T-helper 2 cell treated with Interferon-gamma antibody and Interleukin-4, amounts not matched to agents 5 μg/mL and 100 μg/mL, for 36 hours (primary cell): ENCODE measurements at regions not wholly inside any gene's neighbourhood (a gene's known extent, or its start where the extent isn't known, plus 50 kb on each side); places are given as distances from the start of the nearest gene placed in this dataset.
"Not testable (repeated sequence)": the region's sequence is repeated elsewhere in the genome, so short reads cannot be mapped to it uniquely, and the experiment has no call there.

Source experiments
- DNase-seq: peaks from one replicate; pipeline ENCODE4 v3.0.0; 2021; ENCODE audit warnings: low spot score
- H3K27ac Mint-ChIP-seq: one replicate; pipeline ENCODE4 v1.8.0; 2021; ENCODE audit warnings: mild to moderate bottlenecking, mixed read lengths
- H3K27me3 Mint-ChIP-seq: one replicate; pipeline ENCODE4 v1.8.0; 2021; ENCODE audit warnings: low read depth, mixed read lengths
- H3K36me3 Mint-ChIP-seq: one replicate; pipeline ENCODE4 v1.8.0; 2021; ENCODE audit warnings: low read depth, mixed read lengths
- H3K4me1 Mint-ChIP-seq: one replicate; pipeline ENCODE4 v1.8.0; 2021; ENCODE audit warnings: low read depth, mixed read lengths
- H3K4me3 Mint-ChIP-seq: one replicate; pipeline ENCODE4 v1.8.0; 2022; ENCODE audit warnings: mild to moderate bottlenecking, moderate library complexity, mixed read lengths
- H3K9me3 Mint-ChIP-seq: one replicate; pipeline ENCODE4 v1.8.0; 2021; ENCODE audit warnings: mixed read lengths

- Mint-ChIP-seq H3K9me3 (no peaks in the 10 kb centered on the region), H3K27ac (no peak overlapping the region), H3K27me3 (no peaks in the 10 kb centered on the region)
Observed at GRCh38 chr5:130331332-130331731, 427.1 kb downstream of the CHSY3 start.

GRCh38 chr5:130324953-130325671 is 420.8 kb downstream of the CHSY3 start:
- H3K27ac Mint-ChIP-seq = no peak overlapping the region
- peaks cover 10% of the 10 kb centered on the region for H3K9me3 Mint-ChIP-seq
- H3K4me1 Mint-ChIP-seq = no peaks in the 10 kb centered on the region
- no peak overlapping the region for H3K4me3 Mint-ChIP-seq
- no peaks in the 10 kb centered on the region for H3K36me3 Mint-ChIP-seq
- H3K27me3 Mint-ChIP-seq = no peaks in the 10 kb centered on the region
- DNase-seq = no peak

More at GRCh38 chr5:130331332-130331731, 427.1 kb downstream of the CHSY3 start:
- Mint-ChIP-seq H3K4me1 (no peaks in the 10 kb centered on the region), H3K36me3 (no peaks in the 10 kb centered on the region), H3K4me3 (no peak overlapping the region)
- no peak for DNase-seq

GRCh38 chr5:130323804-130324454 is 419.7 kb downstream of the CHSY3 start:
- no peak overlapping the region for H3K27ac Mint-ChIP-seq
- H3K4me3 Mint-ChIP-seq = no peak overlapping the region
- no peak for DNase-seq
- H3K9me3 Mint-ChIP-seq = peaks cover 10% of the 10 kb centered on the region
- no peaks in the 10 kb centered on the region for H3K36me3 Mint-ChIP-seq
- H3K27me3 Mint-ChIP-seq = no peaks in the 10 kb centered on the region
- H3K4me1 Mint-ChIP-seq = no peaks in the 10 kb centered on the region

GRCh38 chr5:130321931-130322330 is 417.7 kb downstream of the CHSY3 start:
- Mint-ChIP-seq H3K4me3 (no peak overlapping the region), H3K36me3 (no peaks in the 10 kb centered on the region), H3K27me3 (no peaks in the 10 kb centered on the region), H3K27ac (no peak overlapping the region), H3K4me1 (no peaks in the 10 kb centered on the region), H3K9me3 (peaks cover 10% of the 10 kb centered on the region)
- no peak for DNase-seq

GRCh38 chr5:130316971-130317680 is 412.9 kb downstream of the CHSY3 start:
- Mint-ChIP-seq H3K4me3 (no peak overlapping the region), H3K27ac (no peak overlapping the region), H3K36me3 (no peaks in the 10 kb centered on the region)

GRCh38 chr5:130295235-130295634 is 391.0 kb downstream of the CHSY3 start:
- H3K27me3 Mint-ChIP-seq = no peaks in the 10 kb centered on the region
- no peak for DNase-seq
- no peaks in the 10 kb centered on the region for H3K9me3 Mint-ChIP-seq
- no peaks in the 10 kb centered on the region for H3K4me1 Mint-ChIP-seq
- H3K36me3 Mint-ChIP-seq = no peaks in the 10 kb centered on the region
- no peak overlapping the region for H3K4me3 Mint-ChIP-seq
- H3K27ac Mint-ChIP-seq = no peak overlapping the region

More at GRCh38 chr5:130316971-130317680, 412.9 kb downstream of the CHSY3 start:
- no peaks in the 10 kb centered on the region for H3K4me1 Mint-ChIP-seq
- peaks cover 8% of the 10 kb centered on the region for H3K9me3 Mint-ChIP-seq
- DNase-seq = no peak
- no peaks in the 10 kb centered on the region for H3K27me3 Mint-ChIP-seq

- not testable (repeated sequence) for H3K36me3 Mint-ChIP-seq, H3K27me3 Mint-ChIP-seq, H3K4me1 Mint-ChIP-seq, H3K27ac Mint-ChIP-seq, H3K4me3 Mint-ChIP-seq, DNase-seq, H3K9me3 Mint-ChIP-seq
Observed at GRCh38 chr5:130294798-130295197, 390.5 kb downstream of the CHSY3 start.

- Mint-ChIP-seq H3K4me1 (no peaks in the 10 kb centered on the region), H3K4me3 (no peak overlapping the region), H3K36me3 (no peaks in the 10 kb centered on the region), H3K27ac (no peak overlapping the region), H3K9me3 (no peaks in the 10 kb centered on the region), H3K27me3 (no peaks in the 10 kb centered on the region)
- no peak for DNase-seq
Observed at GRCh38 chr5:130290219-130290618, 386.0 kb downstream of the CHSY3 start.

- no peaks in the 10 kb centered on the region for H3K9me3 Mint-ChIP-seq
- H3K27me3 Mint-ChIP-seq = no peaks in the 10 kb centered on the region
- no peaks in the 10 kb centered on the region for H3K36me3 Mint-ChIP-seq
- no peak for DNase-seq
- H3K4me1 Mint-ChIP-seq = no peaks in the 10 kb centered on the region
- H3K4me3 Mint-ChIP-seq = no peak overlapping the region
- H3K27ac Mint-ChIP-seq = no peak overlapping the region
Observed at GRCh38 chr5:130289132-130290088, 385.1 kb downstream of the CHSY3 start.

GRCh38 chr5:130287438-130287837 is 383.2 kb downstream of the CHSY3 start:
- H3K27me3 Mint-ChIP-seq = no peaks in the 10 kb centered on the region
- no peaks in the 10 kb centered on the region for H3K9me3 Mint-ChIP-seq
- H3K4me3 Mint-ChIP-seq = no peak overlapping the region
- no peaks in the 10 kb centered on the region for H3K4me1 Mint-ChIP-seq
- H3K36me3 Mint-ChIP-seq = no peaks in the 10 kb centered on the region
- no peak for DNase-seq
- no peak overlapping the region for H3K27ac Mint-ChIP-seq

- H3K9me3 Mint-ChIP-seq = no peaks in the 10 kb centered on the region
- H3K27ac Mint-ChIP-seq = no peak overlapping the region
- H3K4me3 Mint-ChIP-seq = no peak overlapping the region
- H3K27me3 Mint-ChIP-seq = no peaks in the 10 kb centered on the region
- no peaks in the 10 kb centered on the region for H3K4me1 Mint-ChIP-seq
- DNase-seq = no peak
- H3K36me3 Mint-ChIP-seq = no peaks in the 10 kb centered on the region
Observed at GRCh38 chr5:130286971-130287370, 382.7 kb downstream of the CHSY3 start.

- H3K27me3 Mint-ChIP-seq = no peaks in the 10 kb centered on the region
- no peak for DNase-seq
- no peaks in the 10 kb centered on the region for H3K9me3 Mint-ChIP-seq
- H3K4me3 Mint-ChIP-seq = no peak overlapping the region
- no peaks in the 10 kb centered on the region for H3K36me3 Mint-ChIP-seq
- H3K27ac Mint-ChIP-seq = no peak overlapping the region
- H3K4me1 Mint-ChIP-seq = no peaks in the 10 kb centered on the region
Observed at GRCh38 chr5:130282049-130282448, 377.8 kb downstream of the CHSY3 start.

- no peaks in the 10 kb centered on the region for H3K9me3 Mint-ChIP-seq
- H3K4me1 Mint-ChIP-seq = no peaks in the 10 kb centered on the region
- no peaks in the 10 kb centered on the region for H3K36me3 Mint-ChIP-seq
- no peak overlapping the region for H3K27ac Mint-ChIP-seq
- no peak overlapping the region for H3K4me3 Mint-ChIP-seq
- DNase-seq = no peak
- H3K27me3 Mint-ChIP-seq = no peaks in the 10 kb centered on the region
Observed at GRCh38 chr5:130280528-130281217, 376.4 kb downstream of the CHSY3 start.
